Caco-2 (cell line): ENCODE measurements at regions not wholly inside any gene's neighbourhood (a gene's known extent, or its start where the extent isn't known, plus 50 kb on each side); places are given as distances from the start of the nearest gene placed in this dataset.

Experiments
- BruUV-seq: library from RNA; stranded (reverse); fragments of 400-500 nt; replicated peaks from 2 replicates; lab custom pipeline; 2021; lab: Mats Ljungman, UMichigan
- CTCF ChIA-PET: fragments of 300-600 bp; sonication (Branson Sonifier 250); formaldehyde crosslinking; loops from one replicate; lab custom pipeline; 2022; ENCODE audit warnings: antibody characterized with exemption; lab: Charles Lee
- POLR2A ChIA-PET: fragments of 300-600 bp; sonication (Branson Sonifier 250); formaldehyde crosslinking; loops from one replicate; lab custom pipeline; 2022; ENCODE audit warnings: antibody characterized with exemption; lab: Charles Lee
- DNase-seq, 2 experiments: peaks; one replicate each; pipeline versions ENCODE4 v3.0.0 to v3.0.0-alpha.2; 2020 to 2022
- H3K27me3 ChIP-seq: replicated peaks from 2 replicates; pipeline ENCODE4 v1.6.0; 2011; ENCODE audit warnings: low read length; ENCODE audit not compliant: control insufficient read depth, insufficient read depth
- H3K36me3 ChIP-seq: 2 replicates; pipeline ENCODE4 v1.5.1; 2011; ENCODE audit warnings: low read length; ENCODE audit not compliant: control insufficient read depth, insufficient read depth
- H3K4me1 ChIP-seq: fragments of 250-450 bp; sonication (Bioruptor Pico); 2 replicates; pipeline ENCODE4 v1.5.1; 2020; ENCODE audit warnings: mild to moderate bottlenecking
- H3K4me3 ChIP-seq: 2 replicates; pipeline ENCODE4 v1.5.1; 2011; ENCODE audit warnings: low read depth, mild to moderate bottlenecking, control low read depth, low read length
- H3K9me3 ChIP-seq: fragments of 250-450 bp; sonication (Bioruptor Pico); 2 replicates; pipeline ENCODE4 v1.5.1; 2020; ENCODE audit warnings: mild to moderate bottlenecking, moderate library complexity
- H3K27ac Mint-ChIP-seq: one replicate; pipeline ENCODE4 v1.8.0; 2022; ENCODE audit warnings: mixed read lengths; ENCODE audit not compliant: unreplicated experiment
- H3K27me3 Mint-ChIP-seq: one replicate; pipeline ENCODE4 v1.8.0; 2022; ENCODE audit warnings: mixed read lengths; ENCODE audit not compliant: insufficient read depth, unreplicated experiment
- H3K36me3 Mint-ChIP-seq: one replicate; pipeline ENCODE4 v1.8.0; 2022; ENCODE audit warnings: mild to moderate bottlenecking, mixed read lengths; ENCODE audit not compliant: insufficient read depth, unreplicated experiment
- H3K4me1 Mint-ChIP-seq: one replicate; pipeline ENCODE4 v1.8.0; 2022; ENCODE audit warnings: low read depth, mixed read lengths; ENCODE audit not compliant: unreplicated experiment
- H3K4me3 Mint-ChIP-seq: one replicate; pipeline ENCODE4 v1.8.0; 2022; ENCODE audit warnings: mild to moderate bottlenecking, moderate library complexity, mixed read lengths; ENCODE audit not compliant: unreplicated experiment
- H3K9me3 Mint-ChIP-seq: one replicate; pipeline ENCODE4 v1.8.0; 2022; ENCODE audit warnings: mixed read lengths; ENCODE audit not compliant: unreplicated experiment
- CTCF ChIP-seq, 2 experiments: fragments of 200-600 bp in 1 of 2; IDR thresholded peaks; 1 replicate in 1 of 2; 2 replicates in 1 of 2; pipeline versions ENCODE4 v1.5.1 to v1.8.0; 2011 to 2022; ENCODE audit warnings: antibody characterized with exemption in 1 of 2, control low read depth in 1 of 2, inconsistent platforms in 1 of 2, low read depth in 1 of 2, low read length in 1 of 2, mild to moderate bottlenecking in 1 of 2, moderate library complexity in 1 of 2; ENCODE audit not compliant: insufficient read depth in 1 of 2, severe bottlenecking in 1 of 2, unreplicated experiment in 1 of 2
- intact Hi-C: fragments of 100-400 bp; cut with micrococcal nuclease; formaldehyde crosslinking; loops from one replicate; pipeline ENCODE4 v1.10.0; 2022; ENCODE audit not compliant: unreplicated experiment

- DNase-seq = no peak
- H3K36me3 Mint-ChIP-seq = peaks cover 9% of the 10 kb centered on the region
- Histone ChIP-seq H3K36me3 (no peaks in the 10 kb centered on the region), H3K9me3 (no peaks in the 10 kb centered on the region), H3K4me1 (peaks cover 21% of the 10 kb centered on the region), H3K27me3 (no peaks in the 10 kb centered on the region), H3K4me3 (no peak overlapping the region)
- no peak overlapping the region for H3K27ac Mint-ChIP-seq
- no peak overlapping the region for H3K4me3 Mint-ChIP-seq
- H3K9me3 Mint-ChIP-seq = no peaks in the 10 kb centered on the region
- H3K27me3 Mint-ChIP-seq = no peaks in the 10 kb centered on the region
- no peak for TF ChIP-seq CTCF (IDR thresholded peaks at IDR 0.05; ENCODE audit: insufficient read depth in 1 of 2, low read depth in 1 of 2, low read length in 1 of 2, severe bottlenecking in 1 of 2, unreplicated experiment in 1 of 2)
- BruUV-seq = no TSS peak
- H3K4me1 Mint-ChIP-seq = peaks cover 15% of the 10 kb centered on the region
- ChIA-PET POLR2A (no interaction called here), CTCF (no interaction called here)
- intact Hi-C loops = no loop called here
These were observed 555.0 kb downstream of the MN1 start for GRCh38 chr22:27246558-27246957.

GRCh38 chr22:27247701-27248434, 553.7 kb downstream of the MN1 start:
- no peaks in the 10 kb centered on the region for H3K27me3 ChIP-seq
- H3K9me3 ChIP-seq = no peaks in the 10 kb centered on the region
- DNase-seq = no peak
- no peak overlapping the region for H3K4me3 ChIP-seq
- CTCF ChIA-PET = no interaction called here
- H3K9me3 Mint-ChIP-seq = no peaks in the 10 kb centered on the region
- BruUV-seq = no TSS peak
- H3K4me1 Mint-ChIP-seq = peaks cover 8% of the 10 kb centered on the region
- no peak overlapping the region for H3K4me3 Mint-ChIP-seq
- intact Hi-C loops = no loop called here
- H3K36me3 ChIP-seq = no peaks in the 10 kb centered on the region
- POLR2A ChIA-PET = no interaction called here
- peaks cover 8% of the 10 kb centered on the region for H3K4me1 ChIP-seq
- H3K27me3 Mint-ChIP-seq = no peaks in the 10 kb centered on the region
- TF ChIP-seq CTCF (IDR thresholded peaks at IDR 0.05; ENCODE audit: insufficient read depth in 1 of 2, low read depth in 1 of 2, low read length in 1 of 2, severe bottlenecking in 1 of 2, unreplicated experiment in 1 of 2) = no peak
- no peak overlapping the region for H3K27ac Mint-ChIP-seq
- peaks cover 9% of the 10 kb centered on the region for H3K36me3 Mint-ChIP-seq

GRCh38 chr22:27250418-27250817, 551.1 kb downstream of the MN1 start:
- Histone ChIP-seq H3K36me3 (no peaks in the 10 kb centered on the region), H3K4me1 (no peaks in the 10 kb centered on the region), H3K27me3 (no peaks in the 10 kb centered on the region), H3K9me3 (peaks cover 4% of the 10 kb centered on the region; the same call in 1 of the 2 replicates), H3K4me3 (no peak overlapping the region)
- Mint-ChIP-seq H3K4me1 (no peaks in the 10 kb centered on the region), H3K27ac (no peak overlapping the region), H3K27me3 (no peaks in the 10 kb centered on the region), H3K9me3 (peaks cover 4% of the 10 kb centered on the region), H3K4me3 (no peak overlapping the region), H3K36me3 (peaks cover 6% of the 10 kb centered on the region)
- no peak for DNase-seq
- POLR2A ChIA-PET = no interaction called here
- no peak for TF ChIP-seq CTCF (IDR thresholded peaks at IDR 0.05; ENCODE audit: insufficient read depth in 1 of 2, low read depth in 1 of 2, low read length in 1 of 2, severe bottlenecking in 1 of 2, unreplicated experiment in 1 of 2)
- intact Hi-C loops = no loop called here
- BruUV-seq = no TSS peak
- CTCF ChIA-PET = no interaction called here
